HEK293 (cell line): ENCODE measurements at regions not wholly inside any gene's neighbourhood (a gene's known extent, or its start where the extent isn't known, plus 50 kb on each side); places are given as distances from the start of the nearest gene placed in this dataset.

Experiments
- GLI4 ChIP-seq: fragments of 450-650 bp; formaldehyde crosslinking; IDR thresholded peaks from 2 replicates; pipeline ENCODE4 v1.5.1; 2016; ENCODE audit warnings: missing biosample characterization, missing genetic modification characterization
- ZNF302 ChIP-seq: fragments of 450-650 bp; formaldehyde crosslinking; IDR thresholded peaks from 2 replicates; pipeline ENCODE4 v1.5.1; 2016; ENCODE audit warnings: missing biosample characterization, missing genetic modification characterization, low read depth
- ZNF510 ChIP-seq: fragments of 450-650 bp; formaldehyde crosslinking; IDR thresholded peaks from 2 replicates; pipeline ENCODE4 v1.5.1; 2018; ENCODE audit warnings: mild to moderate bottlenecking, missing genetic modification characterization, missing biosample characterization; ENCODE audit not compliant: insufficient replicate concordance
- ZNF658 ChIP-seq: fragments of 450-650 bp; formaldehyde crosslinking; IDR thresholded peaks from 2 replicates; pipeline ENCODE4; 2016; ENCODE audit warnings: missing biosample characterization, missing genetic modification characterization
- ZNF664 ChIP-seq: fragments of 450-650 bp; formaldehyde crosslinking; IDR thresholded peaks from 2 replicates; pipeline ENCODE4 v1.5.1; 2016; ENCODE audit warnings: missing biosample characterization, missing genetic modification characterization
- TF ChIP-seq, protein P1 (sequence below): fragments of 450-650 bp; formaldehyde crosslinking; IDR thresholded peaks from 2 replicates; pipeline ENCODE4 v1.5.1; 2016; ENCODE audit warnings: missing biosample characterization, missing genetic modification characterization
- TF ChIP-seq, protein P2 (sequence below): fragments of 450-650 bp; IDR thresholded peaks from 2 replicates; pipeline ENCODE4 v1.5.1; 2018; ENCODE audit warnings: missing biosample characterization, mild to moderate bottlenecking, missing genetic modification characterization
- TF ChIP-seq, protein P3 (sequence below): fragments of 450-650 bp; formaldehyde crosslinking; conservative IDR thresholded peaks from 2 replicates; pipeline ENCODE4 v1.5.1; 2016; ENCODE audit warnings: low read depth, missing biosample characterization, missing genetic modification characterization
- TF ChIP-seq, protein P4 (sequence below): fragments of 450-650 bp; formaldehyde crosslinking; IDR thresholded peaks from 2 replicates; pipeline ENCODE4 v1.5.1; 2016; ENCODE audit warnings: missing biosample characterization, missing genetic modification characterization
- TF ChIP-seq, protein P5 (sequence below): fragments of 450-650 bp; formaldehyde crosslinking; IDR thresholded peaks from 2 replicates; pipeline ENCODE4 v1.5.1; 2016; ENCODE audit warnings: missing biosample characterization, missing genetic modification characterization, low read depth
- TF ChIP-seq, protein P6 (sequence below): fragments of 450-650 bp; formaldehyde crosslinking; IDR thresholded peaks from 2 replicates; pipeline ENCODE4 v1.5.1; 2017; ENCODE audit warnings: missing biosample characterization, missing genetic modification characterization

DNA sequence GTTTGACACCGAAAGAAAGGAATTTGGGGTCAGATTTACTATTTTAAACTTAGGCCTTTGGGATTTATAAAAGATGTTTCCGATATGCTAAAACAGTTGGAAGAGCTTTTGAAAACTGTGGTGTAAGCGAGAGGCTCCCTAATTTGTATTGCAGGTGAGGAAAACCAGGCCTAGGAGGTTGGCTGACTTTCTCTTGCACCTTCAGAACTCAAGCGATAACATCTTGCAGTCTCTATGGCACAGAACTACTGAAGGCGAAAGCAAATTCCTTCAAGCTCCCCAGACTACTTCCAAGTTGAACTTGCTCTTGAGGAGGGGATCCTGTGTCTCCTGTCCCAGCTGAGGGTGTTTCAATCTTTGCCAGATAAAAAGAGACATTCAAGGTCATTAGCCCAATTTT, 685.7 kb downstream of the ADGRL2 start:
- TF ChIP-seq, protein P1, sequence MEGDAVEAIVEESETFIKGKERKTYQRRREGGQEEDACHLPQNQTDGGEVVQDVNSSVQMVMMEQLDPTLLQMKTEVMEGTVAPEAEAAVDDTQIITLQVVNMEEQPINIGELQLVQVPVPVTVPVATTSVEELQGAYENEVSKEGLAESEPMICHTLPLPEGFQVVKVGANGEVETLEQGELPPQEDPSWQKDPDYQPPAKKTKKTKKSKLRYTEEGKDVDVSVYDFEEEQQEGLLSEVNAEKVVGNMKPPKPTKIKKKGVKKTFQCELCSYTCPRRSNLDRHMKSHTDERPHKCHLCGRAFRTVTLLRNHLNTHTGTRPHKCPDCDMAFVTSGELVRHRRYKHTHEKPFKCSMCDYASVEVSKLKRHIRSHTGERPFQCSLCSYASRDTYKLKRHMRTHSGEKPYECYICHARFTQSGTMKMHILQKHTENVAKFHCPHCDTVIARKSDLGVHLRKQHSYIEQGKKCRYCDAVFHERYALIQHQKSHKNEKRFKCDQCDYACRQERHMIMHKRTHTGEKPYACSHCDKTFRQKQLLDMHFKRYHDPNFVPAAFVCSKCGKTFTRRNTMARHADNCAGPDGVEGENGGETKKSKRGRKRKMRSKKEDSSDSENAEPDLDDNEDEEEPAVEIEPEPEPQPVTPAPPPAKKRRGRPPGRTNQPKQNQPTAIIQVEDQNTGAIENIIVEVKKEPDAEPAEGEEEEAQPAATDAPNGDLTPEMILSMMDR (tag by site-specific recombination): no peak
- TF ChIP-seq, protein P2, sequence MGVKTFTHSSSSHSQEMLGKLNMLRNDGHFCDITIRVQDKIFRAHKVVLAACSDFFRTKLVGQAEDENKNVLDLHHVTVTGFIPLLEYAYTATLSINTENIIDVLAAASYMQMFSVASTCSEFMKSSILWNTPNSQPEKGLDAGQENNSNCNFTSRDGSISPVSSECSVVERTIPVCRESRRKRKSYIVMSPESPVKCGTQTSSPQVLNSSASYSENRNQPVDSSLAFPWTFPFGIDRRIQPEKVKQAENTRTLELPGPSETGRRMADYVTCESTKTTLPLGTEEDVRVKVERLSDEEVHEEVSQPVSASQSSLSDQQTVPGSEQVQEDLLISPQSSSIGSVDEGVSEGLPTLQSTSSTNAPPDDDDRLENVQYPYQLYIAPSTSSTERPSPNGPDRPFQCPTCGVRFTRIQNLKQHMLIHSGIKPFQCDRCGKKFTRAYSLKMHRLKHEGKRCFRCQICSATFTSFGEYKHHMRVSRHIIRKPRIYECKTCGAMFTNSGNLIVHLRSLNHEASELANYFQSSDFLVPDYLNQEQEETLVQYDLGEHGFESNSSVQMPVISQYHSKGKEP (tag by site-specific recombination): no peak
- TF ChIP-seq ZNF658 (tag by site-specific recombination) (no peak), ZNF302 (tag by site-specific recombination) (no peak), GLI4 (tag by site-specific recombination) (no peak), ZNF664 (tag by site-specific recombination) (no peak), ZNF510 (tag by site-specific recombination) (no peak)
- TF ChIP-seq, protein P3, sequence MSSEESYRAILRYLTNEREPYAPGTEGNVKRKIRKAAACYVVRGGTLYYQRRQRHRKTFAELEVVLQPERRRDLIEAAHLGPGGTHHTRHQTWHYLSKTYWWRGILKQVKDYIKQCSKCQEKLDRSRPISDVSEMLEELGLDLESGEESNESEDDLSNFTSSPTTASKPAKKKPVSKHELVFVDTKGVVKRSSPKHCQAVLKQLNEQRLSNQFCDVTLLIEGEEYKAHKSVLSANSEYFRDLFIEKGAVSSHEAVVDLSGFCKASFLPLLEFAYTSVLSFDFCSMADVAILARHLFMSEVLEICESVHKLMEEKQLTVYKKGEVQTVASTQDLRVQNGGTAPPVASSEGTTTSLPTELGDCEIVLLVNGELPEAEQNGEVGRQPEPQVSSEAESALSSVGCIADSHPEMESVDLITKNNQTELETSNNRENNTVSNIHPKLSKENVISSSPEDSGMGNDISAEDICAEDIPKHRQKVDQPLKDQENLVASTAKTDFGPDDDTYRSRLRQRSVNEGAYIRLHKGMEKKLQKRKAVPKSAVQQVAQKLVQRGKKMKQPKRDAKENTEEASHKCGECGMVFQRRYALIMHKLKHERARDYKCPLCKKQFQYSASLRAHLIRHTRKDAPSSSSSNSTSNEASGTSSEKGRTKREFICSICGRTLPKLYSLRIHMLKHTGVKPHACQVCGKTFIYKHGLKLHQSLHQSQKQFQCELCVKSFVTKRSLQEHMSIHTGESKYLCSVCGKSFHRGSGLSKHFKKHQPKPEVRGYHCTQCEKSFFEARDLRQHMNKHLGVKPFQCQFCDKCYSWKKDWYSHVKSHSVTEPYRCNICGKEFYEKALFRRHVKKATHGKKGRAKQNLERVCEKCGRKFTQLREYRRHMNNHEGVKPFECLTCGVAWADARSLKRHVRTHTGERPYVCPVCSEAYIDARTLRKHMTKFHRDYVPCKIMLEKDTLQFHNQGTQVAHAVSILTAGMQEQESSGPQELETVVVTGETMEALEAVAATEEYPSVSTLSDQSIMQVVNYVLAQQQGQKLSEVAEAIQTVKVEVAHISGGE (tag by site-specific recombination): no peak
- TF ChIP-seq, protein P4, sequence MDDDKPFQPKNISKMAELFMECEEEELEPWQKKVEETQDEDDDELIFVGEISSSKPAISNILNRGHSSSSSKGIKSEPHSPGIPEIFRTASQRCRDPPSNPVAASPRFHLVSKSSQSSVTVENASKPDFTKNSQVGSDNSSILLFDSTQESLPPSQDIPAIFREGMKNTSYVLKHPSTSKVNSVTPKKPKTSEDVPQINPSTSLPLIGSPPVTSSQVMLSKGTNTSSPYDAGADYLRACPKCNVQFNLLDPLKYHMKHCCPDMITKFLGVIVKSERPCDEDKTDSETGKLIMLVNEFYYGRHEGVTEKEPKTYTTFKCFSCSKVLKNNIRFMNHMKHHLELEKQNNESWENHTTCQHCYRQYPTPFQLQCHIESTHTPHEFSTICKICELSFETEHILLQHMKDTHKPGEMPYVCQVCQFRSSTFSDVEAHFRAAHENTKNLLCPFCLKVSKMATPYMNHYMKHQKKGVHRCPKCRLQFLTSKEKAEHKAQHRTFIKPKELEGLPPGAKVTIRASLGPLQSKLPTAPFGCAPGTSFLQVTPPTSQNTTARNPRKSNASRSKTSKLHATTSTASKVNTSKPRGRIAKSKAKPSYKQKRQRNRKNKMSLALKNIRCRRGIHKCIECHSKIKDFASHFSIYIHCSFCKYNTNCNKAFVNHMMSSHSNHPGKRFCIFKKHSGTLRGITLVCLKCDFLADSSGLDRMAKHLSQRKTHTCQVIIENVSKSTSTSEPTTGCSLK (tag by site-specific recombination): no peak
- TF ChIP-seq, protein P5, sequence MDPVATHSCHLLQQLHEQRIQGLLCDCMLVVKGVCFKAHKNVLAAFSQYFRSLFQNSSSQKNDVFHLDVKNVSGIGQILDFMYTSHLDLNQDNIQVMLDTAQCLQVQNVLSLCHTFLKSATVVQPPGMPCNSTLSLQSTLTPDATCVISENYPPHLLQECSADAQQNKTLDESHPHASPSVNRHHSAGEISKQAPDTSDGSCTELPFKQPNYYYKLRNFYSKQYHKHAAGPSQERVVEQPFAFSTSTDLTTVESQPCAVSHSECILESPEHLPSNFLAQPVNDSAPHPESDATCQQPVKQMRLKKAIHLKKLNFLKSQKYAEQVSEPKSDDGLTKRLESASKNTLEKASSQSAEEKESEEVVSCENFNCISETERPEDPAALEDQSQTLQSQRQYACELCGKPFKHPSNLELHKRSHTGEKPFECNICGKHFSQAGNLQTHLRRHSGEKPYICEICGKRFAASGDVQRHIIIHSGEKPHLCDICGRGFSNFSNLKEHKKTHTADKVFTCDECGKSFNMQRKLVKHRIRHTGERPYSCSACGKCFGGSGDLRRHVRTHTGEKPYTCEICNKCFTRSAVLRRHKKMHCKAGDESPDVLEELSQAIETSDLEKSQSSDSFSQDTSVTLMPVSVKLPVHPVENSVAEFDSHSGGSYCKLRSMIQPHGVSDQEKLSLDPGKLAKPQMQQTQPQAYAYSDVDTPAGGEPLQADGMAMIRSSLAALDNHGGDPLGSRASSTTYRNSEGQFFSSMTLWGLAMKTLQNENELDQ (tag by site-specific recombination): no peak
- TF ChIP-seq, protein P6, sequence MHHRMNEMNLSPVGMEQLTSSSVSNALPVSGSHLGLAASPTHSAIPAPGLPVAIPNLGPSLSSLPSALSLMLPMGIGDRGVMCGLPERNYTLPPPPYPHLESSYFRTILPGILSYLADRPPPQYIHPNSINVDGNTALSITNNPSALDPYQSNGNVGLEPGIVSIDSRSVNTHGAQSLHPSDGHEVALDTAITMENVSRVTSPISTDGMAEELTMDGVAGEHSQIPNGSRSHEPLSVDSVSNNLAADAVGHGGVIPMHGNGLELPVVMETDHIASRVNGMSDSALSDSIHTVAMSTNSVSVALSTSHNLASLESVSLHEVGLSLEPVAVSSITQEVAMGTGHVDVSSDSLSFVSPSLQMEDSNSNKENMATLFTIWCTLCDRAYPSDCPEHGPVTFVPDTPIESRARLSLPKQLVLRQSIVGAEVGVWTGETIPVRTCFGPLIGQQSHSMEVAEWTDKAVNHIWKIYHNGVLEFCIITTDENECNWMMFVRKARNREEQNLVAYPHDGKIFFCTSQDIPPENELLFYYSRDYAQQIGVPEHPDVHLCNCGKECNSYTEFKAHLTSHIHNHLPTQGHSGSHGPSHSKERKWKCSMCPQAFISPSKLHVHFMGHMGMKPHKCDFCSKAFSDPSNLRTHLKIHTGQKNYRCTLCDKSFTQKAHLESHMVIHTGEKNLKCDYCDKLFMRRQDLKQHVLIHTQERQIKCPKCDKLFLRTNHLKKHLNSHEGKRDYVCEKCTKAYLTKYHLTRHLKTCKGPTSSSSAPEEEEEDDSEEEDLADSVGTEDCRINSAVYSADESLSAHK (tag by site-specific recombination): no peak
